ENCODE measurements at regions not wholly inside any gene's neighbourhood (a gene's known extent, or its start where the extent isn't known, plus 50 kb on each side); places are given as distances from the start of the nearest gene placed in this dataset.

DNA sequence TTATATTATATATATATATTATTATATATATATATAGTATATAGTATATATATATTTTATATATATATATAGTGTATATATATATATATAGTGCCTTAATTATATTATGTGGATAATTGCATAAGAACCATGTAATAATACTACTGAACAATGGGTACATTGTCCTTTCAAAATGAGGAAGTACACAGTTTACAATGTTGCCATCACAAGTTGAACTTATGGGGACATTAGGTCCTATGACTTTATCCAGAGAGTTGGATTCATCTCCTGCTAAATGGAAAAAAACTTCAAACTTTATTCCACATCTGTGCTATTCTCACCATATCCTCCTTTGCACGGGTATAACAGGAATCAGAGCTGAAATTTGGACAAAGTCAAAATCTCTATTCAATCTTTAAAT lies 105.0 kb upstream of the AGR3 start:
- H3K27ac ChIP-seq = no peak overlapping the region
- TF ChIP-seq CTCF (IDR thresholded peaks at IDR 0.05) = no peak
- no peak for TF ChIP-seq POLR2A (IDR thresholded peaks at IDR 0.05)
- H3K4me3 ChIP-seq = no peak overlapping the region
- WGBS, 2 donors = 73 to 92% methylated on average over 1 of the region's 1 CpG
- intact Hi-C loops (cut with DNase I) = loop anchor here (10.0 kb wide), 1 partner anchor 318 kb away; no protein-coding TSS in a partner anchor
- no peaks in the 10 kb centered on the region for H3K9me3 ChIP-seq
- no peaks in the 10 kb centered on the region for H3K27me3 ChIP-seq
- H3K4me1 ChIP-seq = peaks cover 0 to 47% (median 3%) of the 10 kb centered on the region in 3 donors
- no peak for DNase-seq
- H3K36me3 ChIP-seq = no peaks in the 10 kb centered on the region

GRCh38 chr7:16989811-16990413 lies 108.1 kb upstream of the AGR3 start:
- TF ChIP-seq POLR2A (IDR thresholded peaks at IDR 0.05) (peak in 1 of 4 donors; percentile 36), CTCF (IDR thresholded peaks at IDR 0.05) (no peak)
- H3K4me3 ChIP-seq = peak overlapping the region in 3 of 4 donors; percentile 20 to 53 (median 30)
- intact Hi-C loops (cut with DNase I) = loop anchor here (10.0 kb wide), 1 partner anchor 315 kb away; no protein-coding TSS in a partner anchor
- no peaks in the 10 kb centered on the region for H3K27me3 ChIP-seq
- no peaks in the 10 kb centered on the region for H3K36me3 ChIP-seq
- DNase-seq = no peak
- H3K4me1 ChIP-seq = peaks cover 0 to 29% (median 0%) of the 10 kb centered on the region in 3 donors
- no peaks in the 10 kb centered on the region for H3K9me3 ChIP-seq
- 9 to 21% methylated on average over 7 of the region's 7 CpGs for WGBS, 2 donors
- H3K27ac ChIP-seq = peak overlapping the region; percentile 40 to 80 (median 72)

- intact Hi-C loops (cut with DNase I) = no loop called here
- TF ChIP-seq CTCF (IDR thresholded peaks at IDR 0.05) = no peak
- no peak for TF ChIP-seq POLR2A (IDR thresholded peaks at IDR 0.05)
- Histone ChIP-seq H3K4me1 (peaks cover 0 to 29% (median 0%) of the 10 kb centered on the region in 3 donors), H3K27ac (peak overlapping the region in 3 of 4 donors; percentile 72 to 80 (median 72)), H3K36me3 (no peaks in the 10 kb centered on the region), H3K9me3 (peaks cover 0 to 8% (median 0%) of the 10 kb centered on the region in 3 donors), H3K4me3 (peak overlapping the region in 1 of 4 donors; percentile 53), H3K27me3 (no peaks in the 10 kb centered on the region)
- WGBS, 2 donors = 72 to 83% methylated on average over 5 of the region's 5 CpGs
- no peak for DNase-seq
Measured at GRCh38 chr7:16991551-16991950, 109.8 kb upstream of the AGR3 start.

GRCh38 chr7:16993543-16993942 lies 111.8 kb upstream of the AGR3 start:
- Histone ChIP-seq H3K9me3 (peaks cover 0 to 16% (median 4%) of the 10 kb centered on the region in 3 donors), H3K4me1 (peaks cover 0 to 29% (median 0%) of the 10 kb centered on the region in 3 donors), H3K36me3 (no peaks in the 10 kb centered on the region), H3K27ac (no peak overlapping the region), H3K4me3 (no peak overlapping the region), H3K27me3 (no peaks in the 10 kb centered on the region)
- no peak for DNase-seq
- 82 to 83% methylated on average over 4 of the region's 4 CpGs for WGBS, 2 donors
- intact Hi-C loops (cut with DNase I) = no loop called here
- TF ChIP-seq POLR2A (IDR thresholded peaks at IDR 0.05) (no peak), CTCF (IDR thresholded peaks at IDR 0.05) (no peak)

GRCh38 chr7:16998481-16999051 lies 116.8 kb upstream of the AGR3 start:
- no peaks in the 10 kb centered on the region for H3K27me3 ChIP-seq
- no peak overlapping the region for H3K27ac ChIP-seq
- no peak for DNase-seq
- peaks cover 0 to 3% (median 0%) of the 10 kb centered on the region in 3 donors for H3K4me1 ChIP-seq
- no peaks in the 10 kb centered on the region for H3K36me3 ChIP-seq
- H3K4me3 ChIP-seq = no peak overlapping the region
- H3K9me3 ChIP-seq = peaks cover 0 to 16% (median 4%) of the 10 kb centered on the region in 3 donors
- intact Hi-C loops (cut with DNase I) = no loop called here
- TF ChIP-seq POLR2A (IDR thresholded peaks at IDR 0.05) (no peak), CTCF (IDR thresholded peaks at IDR 0.05) (no peak)
- 64 to 100% methylated on average over 1 of the region's 1 CpG for WGBS, 2 donors
